Central memory CD8-positive, alpha-beta T cell (primary cell): ENCODE measurements at regions not wholly inside any gene's neighbourhood (a gene's known extent, or its start where the extent isn't known, plus 50 kb on each side); places are given as distances from the start of the nearest gene placed in this dataset.
"Not testable (repeated sequence)": the region's sequence is repeated elsewhere in the genome, so short reads cannot be mapped to it uniquely, and the experiment has no call there.

ENCODE experiments used
- ATAC-seq: fragments of 150-1000 bp; cut with Tn5 transposase; replicated peaks from 2 replicates; pipeline ENCODE4 v1.10.0; 2022; ENCODE audit warnings: mild to moderate bottlenecking, moderate FRiP score, moderate number of reproducible peaks; ENCODE audit not compliant: poor library complexity, severe bottlenecking; ENCODE audit errors: extremely low read depth
- DNase-seq, 2 donors: peaks; one replicate each; pipeline ENCODE4 v3.0.0; 2021; ENCODE audit warnings: low spot score in 2 of 2
- H3K27ac Mint-ChIP-seq: one replicate; pipeline ENCODE4 v1.8.0; 2022; ENCODE audit warnings: low read depth, mild to moderate bottlenecking, moderate library complexity, mixed read lengths
- H3K27me3 Mint-ChIP-seq: one replicate; pipeline ENCODE4 v1.8.0; 2022; ENCODE audit warnings: mixed read lengths
- H3K36me3 Mint-ChIP-seq: one replicate; pipeline ENCODE4 v1.8.0; 2022; ENCODE audit warnings: mild to moderate bottlenecking, moderate library complexity, mixed read lengths; ENCODE audit not compliant: insufficient read depth
- H3K4me1 Mint-ChIP-seq: one replicate; pipeline ENCODE4 v1.8.0; 2022; ENCODE audit warnings: mixed read lengths
- H3K4me3 Mint-ChIP-seq: one replicate; pipeline ENCODE4 v1.8.0; 2022; ENCODE audit warnings: mild to moderate bottlenecking, moderate library complexity, mixed read lengths
- H3K9me3 Mint-ChIP-seq: one replicate; pipeline ENCODE4 v1.8.0; 2022; ENCODE audit warnings: mixed read lengths

GRCh38 chr21:13514308-13514707, 95.3 kb upstream of the POTED start:
- ATAC-seq, DNase-seq, H3K4me3 Mint-ChIP-seq, H3K27ac Mint-ChIP-seq, H3K27me3 Mint-ChIP-seq, H3K9me3 Mint-ChIP-seq, H3K36me3 Mint-ChIP-seq, H3K4me1 Mint-ChIP-seq: not testable (repeated sequence)

GRCh38 chr21:13515980-13516379, 93.6 kb upstream of the POTED start:
- H3K9me3 Mint-ChIP-seq, ATAC-seq, H3K4me3 Mint-ChIP-seq, DNase-seq, H3K36me3 Mint-ChIP-seq, H3K4me1 Mint-ChIP-seq, H3K27ac Mint-ChIP-seq, H3K27me3 Mint-ChIP-seq: not testable (repeated sequence)

GRCh38 chr21:13519971-13520370, 89.6 kb upstream of the POTED start:
- not testable (repeated sequence) for H3K27ac Mint-ChIP-seq, H3K9me3 Mint-ChIP-seq, DNase-seq, H3K4me3 Mint-ChIP-seq, H3K4me1 Mint-ChIP-seq, ATAC-seq, H3K36me3 Mint-ChIP-seq, H3K27me3 Mint-ChIP-seq

- H3K27me3 Mint-ChIP-seq, result not testable (repeated sequence)
Observed at GRCh38 chr21:13525015-13525414, 84.6 kb upstream of the POTED start.

GRCh38 chr21:13529082-13529481, 80.5 kb upstream of the POTED start:
- ATAC-seq, H3K4me1 Mint-ChIP-seq: not testable (repeated sequence)

More at GRCh38 chr21:13525015-13525414, 84.6 kb upstream of the POTED start:
- H3K27ac Mint-ChIP-seq, H3K4me1 Mint-ChIP-seq, DNase-seq, ATAC-seq, H3K4me3 Mint-ChIP-seq, H3K36me3 Mint-ChIP-seq, H3K9me3 Mint-ChIP-seq: not testable (repeated sequence)

GRCh38 chr21:13529674-13530073, 79.9 kb upstream of the POTED start:
- H3K36me3 Mint-ChIP-seq, H3K4me3 Mint-ChIP-seq, DNase-seq, H3K27ac Mint-ChIP-seq, H3K9me3 Mint-ChIP-seq, H3K27me3 Mint-ChIP-seq, ATAC-seq, H3K4me1 Mint-ChIP-seq: not testable (repeated sequence)

More at GRCh38 chr21:13529082-13529481, 80.5 kb upstream of the POTED start:
- H3K9me3 Mint-ChIP-seq, DNase-seq, H3K27me3 Mint-ChIP-seq, H3K36me3 Mint-ChIP-seq, H3K4me3 Mint-ChIP-seq, H3K27ac Mint-ChIP-seq: not testable (repeated sequence)

GRCh38 chr21:13530697-13531096, 78.9 kb upstream of the POTED start:
- not testable (repeated sequence) for H3K27me3 Mint-ChIP-seq, H3K4me1 Mint-ChIP-seq, DNase-seq, H3K36me3 Mint-ChIP-seq, H3K9me3 Mint-ChIP-seq, H3K27ac Mint-ChIP-seq, ATAC-seq, H3K4me3 Mint-ChIP-seq

- H3K27me3 Mint-ChIP-seq, H3K4me3 Mint-ChIP-seq, ATAC-seq, H3K9me3 Mint-ChIP-seq, DNase-seq, H3K27ac Mint-ChIP-seq, H3K36me3 Mint-ChIP-seq: not testable (repeated sequence)
- peaks cover 12% of the 10 kb centered on the region for H3K4me1 Mint-ChIP-seq
Observed at GRCh38 chr21:13543482-13543881, 66.1 kb upstream of the POTED start.

GRCh38 chr21:13545525-13545924, 64.1 kb upstream of the POTED start:
- not testable (repeated sequence) for DNase-seq, H3K27ac Mint-ChIP-seq, H3K9me3 Mint-ChIP-seq, H3K36me3 Mint-ChIP-seq, H3K4me3 Mint-ChIP-seq, H3K27me3 Mint-ChIP-seq
- H3K4me1 Mint-ChIP-seq, result peaks cover 12% of the 10 kb centered on the region
- peak; percentile 98 for ATAC-seq
